ENCODE measurements at regions not wholly inside any gene's neighbourhood (a gene's known extent, or its start where the extent isn't known, plus 50 kb on each side); places are given as distances from the start of the nearest gene placed in this dataset.
"Not testable (repeated sequence)": the region's sequence is repeated elsewhere in the genome, so short reads cannot be mapped to it uniquely, and the experiment has no call there.

- no peak for DNase-seq
Measured at GRCh38 chr14:83207550-83207949, 1673.9 kb upstream of the SEL1L start.

GRCh38 chr14:83208341-83208740, 1674.7 kb upstream of the SEL1L start:
- no peak for DNase-seq

- DNase-seq, result no peak
Measured at GRCh38 chr14:83217492-83217891, 1683.8 kb upstream of the SEL1L start.

DNA sequence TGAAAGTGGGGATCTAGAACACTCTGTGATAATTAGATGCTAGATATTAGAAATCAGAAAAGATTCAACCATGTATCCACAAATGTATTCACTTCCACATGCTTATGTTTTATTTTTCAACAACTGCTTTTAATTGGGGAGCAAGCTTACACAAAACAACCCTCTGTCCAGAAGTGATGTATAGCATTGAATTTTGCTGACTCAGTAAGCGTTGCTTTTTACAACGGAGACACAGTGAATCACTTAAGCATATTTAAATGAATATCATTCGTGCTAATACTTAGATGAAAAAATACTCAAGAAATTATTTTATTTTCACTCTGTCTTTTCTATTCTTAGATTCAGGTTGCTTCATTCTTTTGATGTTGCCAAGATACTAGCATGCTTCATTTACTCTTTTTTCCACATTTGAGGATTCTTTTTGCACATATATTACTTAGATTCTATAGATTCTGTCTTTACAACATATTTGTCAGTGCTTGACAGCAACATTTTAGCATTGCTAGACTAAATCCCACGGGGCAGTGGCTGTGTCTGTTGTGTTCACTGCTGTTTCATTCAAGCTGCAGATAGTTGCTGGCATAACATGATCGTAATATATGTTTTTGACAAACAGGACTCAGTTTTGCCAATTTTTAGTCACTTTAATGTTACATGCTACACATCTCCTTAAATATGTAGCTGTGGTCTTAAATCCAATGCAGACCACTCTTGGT, 1714.4 kb upstream of the SEL1L start:
- DNase-seq, result no peak

DNA sequence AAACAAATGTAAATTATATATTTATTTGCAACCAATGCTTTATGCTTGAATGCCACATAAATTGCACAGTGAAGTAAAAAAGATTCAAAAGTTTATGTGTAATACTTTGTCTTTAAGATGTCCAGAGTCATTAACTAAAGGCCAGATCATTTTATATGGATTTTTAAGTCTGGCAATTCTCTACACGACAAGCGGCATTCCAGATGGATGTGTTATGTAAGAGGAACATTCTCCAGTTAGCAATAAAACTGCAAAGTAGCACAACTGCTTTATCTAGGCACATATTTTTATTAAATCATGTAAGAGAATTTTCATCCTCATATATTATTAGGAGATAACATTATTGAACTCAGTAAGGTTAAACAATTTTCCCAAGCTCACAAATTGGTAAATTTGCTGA, 1717.7 kb upstream of the SEL1L start:
- peak; percentile 7 for DNase-seq

DNA sequence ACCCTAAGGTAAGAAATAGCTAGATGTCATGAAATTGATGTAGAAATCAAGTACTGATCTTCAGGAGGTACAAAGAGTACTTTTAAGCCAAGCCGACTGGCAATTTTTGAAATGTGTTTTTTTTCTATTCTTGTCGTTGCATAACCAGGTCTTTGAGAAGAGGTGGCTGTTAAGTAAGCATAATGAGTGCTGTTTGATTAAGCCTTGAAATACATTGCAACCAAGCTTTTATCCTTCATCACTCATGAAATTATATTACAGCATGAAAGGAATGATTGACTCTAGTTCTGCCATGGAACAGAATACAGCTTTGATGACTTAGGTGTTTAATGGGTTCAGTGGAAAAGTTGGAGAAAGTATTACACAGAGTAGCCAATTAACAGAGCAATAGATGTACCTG, 1720.2 kb upstream of the SEL1L start:
- DNase-seq, result no peak

- no peak for DNase-seq
Measured at GRCh38 chr14:83255015-83255726, 1721.5 kb upstream of the SEL1L start.

GRCh38 chr14:83255727-83256090, 1722.1 kb upstream of the SEL1L start:
- DNase-seq, result no peak

- no peak for DNase-seq
Measured at GRCh38 chr14:83257466-83258439, 1724.1 kb upstream of the SEL1L start.

DNA sequence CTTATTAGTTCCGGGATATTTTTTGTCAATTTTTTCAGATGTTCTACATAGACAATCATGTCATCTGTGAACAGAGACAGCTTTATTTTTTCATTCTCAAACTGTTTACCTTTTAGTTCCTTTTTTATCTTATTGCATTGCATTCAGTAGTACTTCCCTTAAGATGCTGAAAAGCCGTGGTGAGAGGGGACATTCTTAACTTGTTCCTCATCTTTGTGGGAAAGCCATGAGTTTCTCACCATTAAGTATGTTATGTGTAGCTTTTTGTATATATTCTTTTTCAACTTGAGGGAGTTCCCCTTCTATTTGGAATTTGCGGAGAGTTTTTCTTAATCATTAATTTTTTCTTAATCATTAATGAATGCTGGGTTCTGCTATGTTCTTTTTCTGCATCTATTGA, 1727.1 kb upstream of the SEL1L start:
- no peak for DNase-seq

GRCh38 chr14:83269583-83269982, 1735.9 kb upstream of the SEL1L start:
- no peak for DNase-seq

- no peak for DNase-seq
Measured at GRCh38 chr14:83271663-83272062, 1738.0 kb upstream of the SEL1L start.

DNA sequence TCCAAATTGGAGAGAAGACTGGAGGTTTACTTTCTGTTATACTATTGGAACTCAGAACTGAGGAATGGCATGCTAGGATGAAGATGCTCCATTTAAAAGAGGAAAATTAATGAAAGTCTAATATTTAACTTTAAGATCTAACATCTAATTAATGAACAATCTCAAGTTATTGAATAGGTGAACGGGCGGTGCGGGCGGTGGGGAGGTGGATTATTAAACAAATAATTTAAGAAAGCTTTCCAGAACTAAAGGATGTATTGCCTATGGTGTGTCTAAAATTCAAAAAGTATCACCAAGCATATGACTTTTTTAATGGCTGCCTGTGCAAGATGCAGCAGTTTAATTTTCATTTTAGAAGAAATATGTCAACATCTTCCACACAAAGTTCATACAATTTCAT, 1747.1 kb upstream of the SEL1L start:
- no peak for DNase-seq

DNA sequence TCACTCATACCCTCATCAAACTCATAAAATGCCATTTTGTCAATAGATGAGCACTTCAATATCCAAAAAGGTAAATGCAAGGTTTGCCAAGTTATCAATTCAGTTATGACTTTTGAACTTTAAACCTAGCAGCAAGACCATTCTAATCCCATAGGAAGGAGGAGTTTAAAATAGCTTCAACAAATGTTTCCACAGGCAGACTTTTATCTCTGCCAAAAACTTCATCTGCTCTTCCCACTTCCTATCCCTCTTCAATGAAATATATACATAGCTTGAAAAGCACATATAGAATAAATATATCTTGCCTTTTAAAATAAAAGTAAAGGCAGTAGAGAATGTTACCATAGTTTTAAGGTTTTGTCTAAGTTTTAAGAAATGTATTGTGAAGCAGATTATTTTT, 1749.1 kb upstream of the SEL1L start:
- DNase-seq, result no peak

DNA sequence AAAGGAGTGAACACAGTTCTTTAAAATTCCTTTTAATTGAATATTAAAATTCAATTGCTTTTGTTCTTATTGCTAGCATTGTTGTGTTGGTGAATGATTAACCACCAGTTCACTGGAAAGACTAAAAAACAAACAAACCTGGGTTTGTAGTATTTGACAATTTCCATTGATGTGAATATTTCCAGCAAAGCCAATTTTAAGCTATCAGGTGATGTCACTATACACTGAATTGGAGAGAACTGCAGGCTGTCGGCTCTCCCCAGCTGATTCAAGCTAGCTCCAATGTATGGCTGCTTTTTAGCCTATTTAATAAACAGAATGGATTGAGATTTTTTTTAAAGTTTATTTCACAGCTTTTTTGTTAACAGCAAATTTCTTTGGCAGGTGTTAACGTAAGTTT, 1753.6 kb upstream of the SEL1L start:
- DNase-seq, result no peak

DNA sequence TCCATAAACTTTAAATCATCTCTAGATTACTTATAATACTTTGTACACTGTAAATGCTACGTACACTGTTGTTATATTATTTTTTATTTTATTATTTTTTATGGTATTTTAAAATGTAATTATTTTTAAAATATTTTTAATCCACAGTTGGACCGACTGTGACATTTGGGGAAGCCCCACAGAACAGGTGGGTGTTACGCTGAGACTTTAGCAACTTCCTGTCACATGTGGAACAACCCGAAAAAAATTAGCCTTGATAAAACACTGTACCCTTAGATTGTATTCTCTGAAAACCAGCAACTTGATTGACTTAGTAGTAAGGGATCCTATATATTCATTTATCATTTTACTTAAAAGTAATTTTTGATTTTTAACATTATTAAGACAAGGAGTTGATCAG, 1755.7 kb upstream of the SEL1L start:
- no peak for DNase-seq

- DNase-seq, result no peak
Measured at GRCh38 chr14:83289896-83290295, 1756.2 kb upstream of the SEL1L start.

DNA sequence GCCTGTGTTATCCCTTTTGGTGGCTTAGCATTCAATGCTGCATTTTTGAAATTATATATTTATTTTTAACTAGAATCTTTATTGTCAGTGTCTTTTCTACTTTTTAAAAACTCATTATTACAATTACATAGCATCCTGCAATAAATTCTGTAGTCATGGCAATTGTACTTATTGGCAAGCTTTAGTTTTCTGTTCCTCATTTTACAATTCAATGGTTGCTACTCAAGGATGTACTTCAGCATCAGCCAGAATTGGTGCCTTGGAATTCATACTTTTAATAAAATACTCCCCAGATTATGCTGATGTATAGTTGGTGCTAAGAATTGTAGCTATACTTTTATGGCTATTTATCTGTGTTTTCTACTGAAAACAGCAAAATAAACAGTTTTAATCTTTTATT, 1756.8 kb upstream of the SEL1L start:
- no peak for DNase-seq

GRCh38 chr14:83291714-83292113, 1758.1 kb upstream of the SEL1L start:
- no peak for DNase-seq

DNA sequence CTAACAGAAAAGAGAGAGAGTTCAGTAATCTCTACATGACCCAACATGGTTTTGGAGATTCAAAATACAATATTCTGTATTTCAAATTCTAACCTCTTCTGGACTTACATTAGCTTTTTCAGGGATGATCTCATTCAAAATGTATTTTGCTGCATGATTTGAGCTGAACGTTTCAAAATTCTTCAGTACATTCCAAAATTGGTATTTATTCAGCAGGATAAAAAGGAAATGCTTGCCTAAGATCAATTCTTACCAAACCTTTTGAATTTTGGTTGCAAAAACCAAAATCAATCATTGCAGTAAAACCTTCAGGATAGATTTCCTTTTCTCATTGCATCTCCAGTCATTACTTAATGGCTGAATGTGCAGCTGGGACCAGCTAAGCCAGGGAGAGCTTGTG, 1761.3 kb upstream of the SEL1L start:
- DNase-seq, result no peak

- no peak for DNase-seq
Measured at GRCh38 chr14:83297361-83297760, 1763.7 kb upstream of the SEL1L start.

GRCh38 chr14:83298016-83298415, 1764.4 kb upstream of the SEL1L start:
- DNase-seq, result not testable (repeated sequence)

Data from renal pelvis (tissue), 1 donor.